ENCODE measurements at regions not wholly inside any gene's neighbourhood (a gene's known extent, or its start where the extent isn't known, plus 50 kb on each side); places are given as distances from the start of the nearest gene placed in this dataset.
A peak's percentile ranks its signal among the peaks of the same experiment; 100 is the strongest.

GRCh38 chr3:159631226-159631625 lies 357.4 kb upstream of the IL12A start:
- DNase-seq = no peak

GRCh38 chr3:159632128-159632527 lies 356.5 kb upstream of the IL12A start:
- DNase-seq = no peak

GRCh38 chr3:159632851-159633250 lies 355.8 kb upstream of the IL12A start:
- no peak for DNase-seq

- peak; percentile 24 for DNase-seq
Measured at GRCh38 chr3:159634483-159634882, 354.2 kb upstream of the IL12A start.

GRCh38 chr3:159635047-159635641 lies 353.5 kb upstream of the IL12A start:
- DNase-seq = no peak

- no peak for DNase-seq
Measured at GRCh38 chr3:159637883-159638542, 350.6 kb upstream of the IL12A start.

- no peak for DNase-seq
Measured at GRCh38 chr3:159640225-159640624, 348.4 kb upstream of the IL12A start.

- no peak for DNase-seq
Measured at GRCh38 chr3:159643406-159643805, 345.2 kb upstream of the IL12A start.

GRCh38 chr3:159645874-159646273 lies 342.8 kb upstream of the IL12A start:
- no peak for DNase-seq

- DNase-seq = no peak
Measured at GRCh38 chr3:159649951-159650350, 338.7 kb upstream of the IL12A start.

- no peak for DNase-seq
Measured at GRCh38 chr3:159650726-159651125, 337.9 kb upstream of the IL12A start.

GRCh38 chr3:159652452-159652851 lies 336.2 kb upstream of the IL12A start:
- no peak for DNase-seq

GRCh38 chr3:159654183-159655134 lies 334.2 kb upstream of the IL12A start:
- no peak for DNase-seq

GRCh38 chr3:159655202-159655601 lies 333.4 kb upstream of the IL12A start:
- DNase-seq = no peak

GRCh38 chr3:159657176-159657575 lies 331.5 kb upstream of the IL12A start:
- no peak for DNase-seq

- no peak for DNase-seq
Measured at GRCh38 chr3:159657629-159658028, 331.0 kb upstream of the IL12A start.

- DNase-seq = no peak
Measured at GRCh38 chr3:159660326-159660725, 328.3 kb upstream of the IL12A start.

- DNase-seq = no peak
Measured at GRCh38 chr3:159660901-159661300, 327.7 kb upstream of the IL12A start.

- DNase-seq = no peak
Measured at GRCh38 chr3:159662549-159662948, 326.1 kb upstream of the IL12A start.

- no peak for DNase-seq
Measured at GRCh38 chr3:159664006-159664405, 324.6 kb upstream of the IL12A start.

GRCh38 chr3:159664653-159665052 lies 324.0 kb upstream of the IL12A start:
- DNase-seq = no peak

- no peak for DNase-seq
Measured at GRCh38 chr3:159667261-159667660, 321.4 kb upstream of the IL12A start.

- DNase-seq = no peak
Measured at GRCh38 chr3:159668461-159668860, 320.2 kb upstream of the IL12A start.

GRCh38 chr3:159668990-159669476 lies 319.6 kb upstream of the IL12A start:
- no peak for DNase-seq

Data from DMS79 (cell line).